ENCODE measurements at regions not wholly inside any gene's neighbourhood (a gene's known extent, or its start where the extent isn't known, plus 50 kb on each side); places are given as distances from the start of the nearest gene placed in this dataset.
"Not testable (repeated sequence)": the region's sequence is repeated elsewhere in the genome, so short reads cannot be mapped to it uniquely, and the experiment has no call there.

- no peak for DNase-seq
Measured at GRCh38 chr5:36436306-36436705, 134.6 kb upstream of the RANBP3L start.

GRCh38 chr5:36438765-36439561, 137.3 kb upstream of the RANBP3L start:
- DNase-seq, result no peak

- no peak for DNase-seq
Measured at GRCh38 chr5:36440300-36440699, 138.6 kb upstream of the RANBP3L start.

DNA sequence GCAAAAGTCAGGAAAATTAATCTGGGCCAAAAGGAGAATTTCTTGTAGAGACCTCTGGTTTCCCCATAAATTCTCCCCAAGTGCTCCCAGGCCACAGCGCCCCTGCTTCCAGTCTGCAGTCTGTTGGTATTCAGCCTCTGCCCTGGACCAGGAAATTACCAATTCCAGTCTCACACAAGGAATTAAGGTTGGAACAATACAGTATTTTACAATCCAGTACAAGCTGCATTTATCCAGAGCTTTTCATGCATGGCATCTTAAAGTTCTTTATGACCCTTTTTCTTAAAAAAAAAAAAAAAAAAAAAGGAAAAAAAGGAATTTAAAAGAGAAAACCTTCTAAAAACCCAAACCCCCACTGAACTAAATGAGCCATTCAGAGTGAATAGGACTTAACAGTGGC, 139.6 kb upstream of the RANBP3L start:
- DNase-seq, result no peak

- no peak for DNase-seq
Measured at GRCh38 chr5:36442352-36442751, 140.7 kb upstream of the RANBP3L start.

DNA sequence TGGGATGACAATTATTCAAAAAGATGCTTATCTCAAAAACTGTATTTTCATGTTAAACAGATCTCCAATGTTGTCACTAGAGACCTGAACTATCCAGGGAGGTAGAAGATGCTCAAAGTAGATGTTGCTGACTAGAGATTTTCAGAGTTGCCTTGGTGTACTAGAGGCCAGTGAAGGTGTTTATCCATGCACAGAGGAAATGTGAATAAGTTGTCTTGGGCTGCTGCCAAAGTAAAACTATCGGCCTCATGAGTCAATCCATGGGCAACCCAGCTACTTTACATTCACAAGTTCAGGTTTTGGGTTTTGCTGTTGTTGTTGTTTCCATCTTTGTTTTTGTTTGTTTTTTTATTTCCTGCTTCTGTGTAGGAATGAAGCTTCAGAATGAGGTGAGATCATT, 141.1 kb upstream of the RANBP3L start:
- no peak for DNase-seq

- no peak for DNase-seq
Measured at GRCh38 chr5:36443941-36444340, 142.2 kb upstream of the RANBP3L start.

- DNase-seq, result no peak
Measured at GRCh38 chr5:36444582-36445418, 143.1 kb upstream of the RANBP3L start.

- DNase-seq, result no peak
Measured at GRCh38 chr5:36447776-36448175, 146.1 kb upstream of the RANBP3L start.

- DNase-seq, result no peak
Measured at GRCh38 chr5:36450229-36451014, 148.7 kb upstream of the RANBP3L start.

- no peak for DNase-seq
Measured at GRCh38 chr5:36452424-36453006, 150.8 kb upstream of the RANBP3L start.

GRCh38 chr5:36457511-36458270, 148.7 kb upstream of the SLC1A3 start:
- DNase-seq, result no peak

- DNase-seq, result no peak
Measured at GRCh38 chr5:36458746-36459145, 147.7 kb upstream of the SLC1A3 start.

GRCh38 chr5:36459176-36460135, 146.9 kb upstream of the SLC1A3 start:
- DNase-seq, result no peak

GRCh38 chr5:36462295-36463021, 143.9 kb upstream of the SLC1A3 start:
- DNase-seq, result no peak

DNA sequence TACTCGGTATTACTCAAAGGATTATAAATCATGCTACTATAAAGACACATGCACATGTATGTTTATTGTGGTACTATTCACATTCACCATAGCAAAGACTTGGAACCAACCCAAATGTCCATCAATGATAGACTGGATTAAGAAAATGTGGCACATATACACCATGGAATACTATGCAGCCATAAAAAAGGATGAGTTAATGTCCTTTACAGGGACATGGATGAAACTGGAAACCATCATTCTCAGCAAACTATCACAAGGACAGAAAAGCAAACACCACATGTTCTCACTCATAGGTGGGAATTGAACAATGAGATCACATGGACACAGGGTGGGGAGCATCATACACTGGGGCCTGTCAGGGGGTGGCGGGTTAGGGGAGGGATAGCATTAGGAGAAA, 130.5 kb upstream of the SLC1A3 start:
- DNase-seq, result not testable (repeated sequence)

GRCh38 chr5:36478646-36479317, 127.6 kb upstream of the SLC1A3 start:
- no peak for DNase-seq

DNA sequence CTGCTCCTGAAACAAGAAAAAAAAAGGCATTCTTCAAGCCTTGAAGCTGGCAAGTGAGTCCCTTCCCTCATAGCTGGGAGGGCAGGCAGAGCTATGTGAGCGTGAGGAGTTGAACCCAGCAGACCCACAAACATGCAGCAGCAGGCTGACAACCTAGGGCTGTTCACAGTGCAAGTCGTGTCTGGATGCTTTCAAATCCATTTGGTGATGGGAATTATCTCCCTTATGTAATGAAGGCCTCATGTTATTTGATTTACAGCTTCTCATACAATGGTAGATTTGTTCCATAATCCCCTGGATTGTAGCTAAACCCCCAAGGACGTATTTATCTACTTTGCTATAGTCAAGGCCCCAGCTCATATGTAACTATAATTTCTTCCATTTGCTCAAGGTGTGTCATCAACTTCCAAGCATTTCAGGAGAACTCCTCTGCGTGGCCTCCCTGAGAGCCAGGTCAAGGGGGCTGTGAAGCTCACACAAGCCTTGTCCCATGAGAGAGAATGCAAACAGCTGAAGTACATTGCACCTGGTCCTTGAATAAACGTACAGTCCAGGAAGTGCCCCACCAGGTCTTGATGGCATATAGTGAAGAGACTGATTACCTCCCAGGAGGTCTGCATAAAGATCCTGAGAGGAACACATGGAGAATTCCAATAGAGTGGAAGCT, 124.8 kb upstream of the SLC1A3 start:
- DNase-seq, result no peak

DNA sequence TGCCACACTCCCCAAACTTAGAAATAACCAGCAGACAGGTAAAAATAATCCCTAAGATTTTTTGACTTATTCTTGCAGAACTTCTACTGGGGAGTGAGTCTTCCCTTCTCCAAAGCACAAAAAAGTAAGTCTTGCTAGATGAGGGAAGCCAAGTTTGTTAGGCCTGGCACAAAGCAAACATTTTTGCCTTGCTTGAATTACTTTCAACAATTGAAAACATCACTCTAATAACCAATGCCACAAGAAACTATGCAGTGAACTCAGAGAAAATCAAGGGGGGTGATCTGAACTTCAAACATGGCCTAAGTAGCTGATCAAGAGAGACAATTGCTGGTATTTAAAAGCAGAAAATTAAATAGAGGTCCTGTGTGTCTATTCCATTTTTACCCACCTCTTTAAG, 123.6 kb upstream of the SLC1A3 start:
- DNase-seq, result no peak
